Cardiac muscle cell (in vitro differentiated cells and primary cell): ENCODE measurements at regions not wholly inside any gene's neighbourhood (a gene's known extent, or its start where the extent isn't known, plus 50 kb on each side); places are given as distances from the start of the nearest gene placed in this dataset.

Source experiments
- DNase-seq, 2 donors: peaks; one replicate each; pipeline versions ENCODE4 v3.0.0 to v3.0.0-alpha.2; 2010 to 2017; ENCODE audit warnings: low read depth in 1 of 2, low spot score in 1 of 2
- H3K27ac ChIP-seq: fragments of 200-600 bp; sonication (generic); 2 replicates; pipeline ENCODE4 v1.5.1; 2016
- H3K27me3 ChIP-seq: fragments of 200-600 bp; sonication (generic); 2 replicates; pipeline ENCODE4 v1.6.0; 2016; ENCODE audit warnings: control low read depth
- H3K36me3 ChIP-seq: fragments of 200-600 bp; sonication (generic); 2 replicates; pipeline ENCODE4 v1.5.1; 2016; ENCODE audit warnings: control low read depth
- H3K4me1 ChIP-seq: fragments of 200-600 bp; sonication (generic); 2 replicates; pipeline ENCODE4 v1.8.1; 2017; ENCODE audit warnings: low read depth, mild to moderate bottlenecking, mixed run types
- H3K4me3 ChIP-seq: fragments of 200-600 bp; sonication (generic); 2 replicates; pipeline ENCODE4 v1.5.1; 2016; ENCODE audit warnings: mild to moderate bottlenecking
- H3K9me3 ChIP-seq: fragments of 200-600 bp; sonication (generic); 2 replicates; pipeline ENCODE4 v1.5.1; 2017; ENCODE audit warnings: low read depth, mild to moderate bottlenecking, control low read depth
- TF ChIP-seq, protein P1 (sequence below): IDR thresholded peaks from 2 replicates; pipeline ENCODE4 v1.5.1; 2012; ENCODE audit warnings: low read depth, mild to moderate bottlenecking, low read length

DNA sequence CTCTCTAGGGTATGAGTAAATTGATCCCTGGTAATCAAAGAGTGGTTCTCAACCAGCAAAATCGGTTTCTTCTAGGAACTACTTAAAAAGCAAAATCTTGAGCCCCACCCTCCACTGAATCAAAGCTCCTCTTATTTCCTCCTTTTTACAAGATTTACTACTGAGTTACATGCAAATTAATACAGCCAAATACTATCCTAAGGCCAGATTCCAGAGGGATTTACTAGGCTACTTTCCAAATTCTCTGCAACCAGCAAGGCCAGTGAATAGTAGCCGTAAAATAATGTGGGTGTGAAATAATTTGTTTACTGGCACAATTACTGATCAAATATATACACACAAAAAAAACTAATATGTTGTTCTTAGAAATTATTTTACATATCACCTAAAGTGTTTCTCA lies 1583.8 kb downstream of the NCAM2 start:
- Histone ChIP-seq H3K9me3 (no peaks in the 10 kb centered on the region), H3K27ac (no peak overlapping the region), H3K36me3 (no peaks in the 10 kb centered on the region), H3K4me3 (no peak overlapping the region), H3K27me3 (no peaks in the 10 kb centered on the region), H3K4me1 (no peaks in the 10 kb centered on the region)
- TF ChIP-seq, protein P1, sequence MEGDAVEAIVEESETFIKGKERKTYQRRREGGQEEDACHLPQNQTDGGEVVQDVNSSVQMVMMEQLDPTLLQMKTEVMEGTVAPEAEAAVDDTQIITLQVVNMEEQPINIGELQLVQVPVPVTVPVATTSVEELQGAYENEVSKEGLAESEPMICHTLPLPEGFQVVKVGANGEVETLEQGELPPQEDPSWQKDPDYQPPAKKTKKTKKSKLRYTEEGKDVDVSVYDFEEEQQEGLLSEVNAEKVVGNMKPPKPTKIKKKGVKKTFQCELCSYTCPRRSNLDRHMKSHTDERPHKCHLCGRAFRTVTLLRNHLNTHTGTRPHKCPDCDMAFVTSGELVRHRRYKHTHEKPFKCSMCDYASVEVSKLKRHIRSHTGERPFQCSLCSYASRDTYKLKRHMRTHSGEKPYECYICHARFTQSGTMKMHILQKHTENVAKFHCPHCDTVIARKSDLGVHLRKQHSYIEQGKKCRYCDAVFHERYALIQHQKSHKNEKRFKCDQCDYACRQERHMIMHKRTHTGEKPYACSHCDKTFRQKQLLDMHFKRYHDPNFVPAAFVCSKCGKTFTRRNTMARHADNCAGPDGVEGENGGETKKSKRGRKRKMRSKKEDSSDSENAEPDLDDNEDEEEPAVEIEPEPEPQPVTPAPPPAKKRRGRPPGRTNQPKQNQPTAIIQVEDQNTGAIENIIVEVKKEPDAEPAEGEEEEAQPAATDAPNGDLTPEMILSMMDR: no peak
- no peak for DNase-seq

GRCh38 chr21:22584308-22584707 lies 1586.1 kb downstream of the NCAM2 start:
- no peaks in the 10 kb centered on the region for H3K36me3 ChIP-seq
- TF ChIP-seq, protein P1: no peak
- DNase-seq: no peak
- no peaks in the 10 kb centered on the region for H3K9me3 ChIP-seq
- no peak overlapping the region for H3K27ac ChIP-seq
- no peak overlapping the region for H3K4me3 ChIP-seq
- H3K4me1 ChIP-seq: no peaks in the 10 kb centered on the region
- H3K27me3 ChIP-seq: no peaks in the 10 kb centered on the region

DNA sequence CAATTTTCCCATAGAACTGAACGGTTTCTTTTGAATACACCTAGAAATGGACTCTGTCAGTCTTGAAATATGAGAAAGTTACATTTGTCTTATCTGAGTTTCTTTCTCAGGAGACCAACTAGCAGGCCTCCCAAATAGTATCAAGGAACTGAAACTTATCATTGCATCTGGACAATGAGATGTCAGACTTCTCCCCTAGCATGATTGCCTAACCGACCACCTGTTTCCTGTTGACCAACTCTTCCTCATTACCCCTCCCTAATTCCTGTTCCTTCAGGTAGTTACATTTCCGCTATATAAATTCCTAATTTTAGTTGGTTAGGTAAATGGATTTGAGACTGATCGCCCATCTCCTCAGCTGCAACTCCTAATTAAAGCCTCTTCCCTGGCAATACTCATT lies 1587.3 kb downstream of the NCAM2 start:
- H3K4me3 ChIP-seq: no peak overlapping the region
- no peak for DNase-seq
- H3K4me1 ChIP-seq: no peaks in the 10 kb centered on the region
- TF ChIP-seq, protein P1: no peak
- H3K27ac ChIP-seq: no peak overlapping the region
- H3K36me3 ChIP-seq: no peaks in the 10 kb centered on the region
- H3K27me3 ChIP-seq: no peaks in the 10 kb centered on the region
- no peaks in the 10 kb centered on the region for H3K9me3 ChIP-seq

GRCh38 chr21:22597660-22598255 lies 1599.5 kb downstream of the NCAM2 start:
- no peak overlapping the region for H3K4me3 ChIP-seq
- no peak for DNase-seq
- H3K27me3 ChIP-seq: no peaks in the 10 kb centered on the region
- no peaks in the 10 kb centered on the region for H3K9me3 ChIP-seq
- TF ChIP-seq, protein P1: no peak
- H3K4me1 ChIP-seq: no peaks in the 10 kb centered on the region
- H3K27ac ChIP-seq: no peak overlapping the region
- no peaks in the 10 kb centered on the region for H3K36me3 ChIP-seq

DNA sequence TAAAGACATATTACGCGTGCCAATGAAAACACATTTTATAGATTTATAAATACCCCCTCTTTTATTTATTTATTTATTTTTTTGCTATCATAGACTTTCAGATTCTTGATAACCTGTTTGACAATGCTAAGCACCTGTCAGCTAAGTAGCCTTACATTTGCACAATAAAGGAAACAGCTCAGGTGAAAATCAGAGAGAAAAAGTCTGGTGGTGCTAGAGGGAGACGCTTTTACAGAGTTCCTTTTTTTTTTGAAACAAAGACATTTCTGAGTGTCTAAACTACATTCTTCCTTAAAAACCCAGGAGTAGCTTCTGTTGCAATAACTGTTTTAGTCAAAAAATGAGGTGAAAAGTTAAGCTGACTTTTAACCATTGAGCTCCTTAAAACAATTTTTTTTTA lies 1611.6 kb downstream of the NCAM2 start:
- Histone ChIP-seq H3K9me3 (no peaks in the 10 kb centered on the region), H3K4me3 (no peak overlapping the region), H3K4me1 (no peaks in the 10 kb centered on the region), H3K27ac (no peak overlapping the region), H3K36me3 (no peaks in the 10 kb centered on the region), H3K27me3 (no peaks in the 10 kb centered on the region)
- DNase-seq: no peak
- TF ChIP-seq, protein P1: no peak

GRCh38 chr21:22627911-22628310 lies 1629.7 kb downstream of the NCAM2 start:
- no peak overlapping the region for H3K4me3 ChIP-seq
- no peaks in the 10 kb centered on the region for H3K36me3 ChIP-seq
- H3K27ac ChIP-seq: no peak overlapping the region
- DNase-seq: no peak
- no peaks in the 10 kb centered on the region for H3K4me1 ChIP-seq
- no peaks in the 10 kb centered on the region for H3K9me3 ChIP-seq
- H3K27me3 ChIP-seq: no peaks in the 10 kb centered on the region
- TF ChIP-seq, protein P1: no peak
